ENCODE measurements at regions not wholly inside any gene's neighbourhood (a gene's known extent, or its start where the extent isn't known, plus 50 kb on each side); places are given as distances from the start of the nearest gene placed in this dataset.

DNA sequence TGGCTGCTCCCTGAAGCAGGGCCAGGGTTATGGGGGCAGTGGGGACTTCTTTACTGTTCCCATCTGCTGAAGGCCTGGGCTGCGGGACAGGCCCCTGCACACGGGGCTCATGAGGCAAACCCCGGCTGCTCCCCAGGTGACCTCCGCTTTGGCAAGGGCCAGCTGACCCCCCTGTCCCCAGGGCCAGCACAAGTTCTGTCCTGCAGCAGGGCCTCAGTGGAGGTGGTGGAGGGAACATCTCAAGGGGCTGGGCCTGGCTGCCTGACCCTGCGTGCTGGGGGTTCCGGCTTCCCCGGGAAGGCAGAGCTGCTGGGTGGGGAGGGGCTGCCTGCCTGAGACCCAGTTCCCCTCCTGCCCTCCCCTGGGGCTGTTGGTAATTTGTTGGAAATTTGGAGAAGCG, 67.4 kb upstream of the RNU6ATAC start:
- Histone ChIP-seq H3K27me3 (ENCODE audit: insufficient read depth, insufficient read length) (no peaks in the 10 kb centered on the region), H3K36me3 (ENCODE audit: insufficient read depth, insufficient read length, low read length) (no peaks in the 10 kb centered on the region), H3K9ac (ENCODE audit: insufficient read length, low read depth) (no peak overlapping the region), H3K4me3 (ENCODE audit: insufficient read length, low read depth) (no peak overlapping the region), H3K9me3 (ENCODE audit: insufficient read depth, low read length) (no peaks in the 10 kb centered on the region), H3K4me1 (ENCODE audit: insufficient read depth, insufficient read length) (peaks cover 16% of the 10 kb centered on the region)
- TF ChIP-seq SUZ12 (IDR thresholded peaks at IDR 0.05; ENCODE audit: extremely low read depth, insufficient read depth, insufficient read length) (no peak), ZNF274 (IDR thresholded peaks at IDR 0.05; ENCODE audit: low read depth, low read length) (no peak)
- DNase-seq (ENCODE audit: low read depth, low spot score): no peak

DNA sequence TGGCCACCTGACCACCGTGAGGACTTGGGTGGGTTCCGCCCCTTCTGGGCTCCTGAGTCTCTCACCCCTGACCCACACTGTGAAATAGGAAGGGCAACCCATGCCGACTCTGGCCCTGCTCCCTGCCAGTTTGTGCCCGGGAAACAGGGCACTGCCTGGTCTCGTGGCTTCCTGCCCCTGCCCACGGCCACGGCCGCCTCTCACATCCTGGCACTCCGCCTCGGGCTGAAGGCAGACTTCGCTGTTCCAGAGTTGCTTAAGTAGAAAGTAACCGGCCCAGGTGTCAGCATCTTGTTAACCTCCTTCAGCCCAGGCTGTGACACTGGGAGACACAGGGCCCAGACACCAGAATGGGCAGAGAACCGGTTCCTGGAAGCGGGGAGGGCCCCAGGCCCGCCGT, 68.7 kb upstream of the RNU6ATAC start:
- Histone ChIP-seq H3K4me3 (ENCODE audit: insufficient read length, low read depth) (no peak overlapping the region), H3K4me1 (ENCODE audit: insufficient read depth, insufficient read length) (peaks cover 12% of the 10 kb centered on the region), H3K36me3 (ENCODE audit: insufficient read depth, insufficient read length, low read length) (no peaks in the 10 kb centered on the region), H3K9me3 (ENCODE audit: insufficient read depth, low read length) (no peaks in the 10 kb centered on the region), H3K27me3 (ENCODE audit: insufficient read depth, insufficient read length) (no peaks in the 10 kb centered on the region), H3K9ac (ENCODE audit: insufficient read length, low read depth) (no peak overlapping the region)
- DNase-seq (ENCODE audit: low read depth, low spot score): no peak
- TF ChIP-seq SUZ12 (IDR thresholded peaks at IDR 0.05; ENCODE audit: extremely low read depth, insufficient read depth, insufficient read length) (no peak), YY1 (IDR thresholded peaks at IDR 0.05; ENCODE audit: insufficient read depth, insufficient read length) (no peak), ZNF274 (IDR thresholded peaks at IDR 0.05; ENCODE audit: low read depth, low read length) (no peak)

DNA sequence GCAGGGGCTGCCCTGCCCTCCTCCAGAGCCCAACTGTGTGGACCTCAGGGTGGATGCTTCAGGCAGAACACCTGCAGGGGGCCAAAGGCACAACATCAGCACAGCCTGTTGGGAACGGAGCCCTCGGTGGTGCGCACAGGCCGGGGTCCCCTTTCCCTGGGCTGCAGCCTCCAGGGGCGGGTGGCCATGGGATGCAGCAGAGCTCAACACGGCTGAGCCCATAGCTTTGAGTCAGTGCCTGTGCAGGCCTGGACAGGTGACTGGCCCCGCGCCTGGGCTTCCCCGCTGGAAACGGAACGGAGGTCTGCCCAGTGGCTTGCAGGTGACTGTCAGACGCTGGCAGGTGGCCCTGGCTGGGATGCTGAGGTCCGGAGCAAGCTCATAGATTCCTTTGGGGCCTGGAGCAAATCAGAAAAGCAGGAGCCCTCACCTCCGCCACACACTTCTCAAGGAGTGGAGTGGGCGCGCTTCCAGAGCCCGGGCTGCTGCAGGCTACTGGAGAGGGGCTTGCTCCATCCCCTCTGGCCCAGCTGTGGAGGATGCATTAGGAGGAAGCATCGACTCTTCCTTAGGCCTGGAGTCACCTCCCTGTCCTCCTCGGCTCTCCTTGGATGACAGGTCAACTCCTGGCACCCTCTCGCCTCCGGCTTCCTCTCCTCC, 69.8 kb upstream of the RNU6ATAC start:
- Histone ChIP-seq H3K4me3 (ENCODE audit: insufficient read length, low read depth) (no peak overlapping the region), H3K36me3 (ENCODE audit: insufficient read depth, insufficient read length, low read length) (no peaks in the 10 kb centered on the region), H3K9ac (ENCODE audit: insufficient read length, low read depth) (no peak overlapping the region), H3K4me1 (ENCODE audit: insufficient read depth, insufficient read length) (peaks cover 13% of the 10 kb centered on the region), H3K27me3 (ENCODE audit: insufficient read depth, insufficient read length) (no peaks in the 10 kb centered on the region), H3K9me3 (ENCODE audit: insufficient read depth, low read length) (no peaks in the 10 kb centered on the region)
- DNase-seq (ENCODE audit: low read depth, low spot score): no peak
- TF ChIP-seq ZNF274 (IDR thresholded peaks at IDR 0.05; ENCODE audit: low read depth, low read length) (no peak), SUZ12 (IDR thresholded peaks at IDR 0.05; ENCODE audit: extremely low read depth, insufficient read depth, insufficient read length) (no peak), YY1 (IDR thresholded peaks at IDR 0.05; ENCODE audit: insufficient read depth, insufficient read length) (no peak)

DNA sequence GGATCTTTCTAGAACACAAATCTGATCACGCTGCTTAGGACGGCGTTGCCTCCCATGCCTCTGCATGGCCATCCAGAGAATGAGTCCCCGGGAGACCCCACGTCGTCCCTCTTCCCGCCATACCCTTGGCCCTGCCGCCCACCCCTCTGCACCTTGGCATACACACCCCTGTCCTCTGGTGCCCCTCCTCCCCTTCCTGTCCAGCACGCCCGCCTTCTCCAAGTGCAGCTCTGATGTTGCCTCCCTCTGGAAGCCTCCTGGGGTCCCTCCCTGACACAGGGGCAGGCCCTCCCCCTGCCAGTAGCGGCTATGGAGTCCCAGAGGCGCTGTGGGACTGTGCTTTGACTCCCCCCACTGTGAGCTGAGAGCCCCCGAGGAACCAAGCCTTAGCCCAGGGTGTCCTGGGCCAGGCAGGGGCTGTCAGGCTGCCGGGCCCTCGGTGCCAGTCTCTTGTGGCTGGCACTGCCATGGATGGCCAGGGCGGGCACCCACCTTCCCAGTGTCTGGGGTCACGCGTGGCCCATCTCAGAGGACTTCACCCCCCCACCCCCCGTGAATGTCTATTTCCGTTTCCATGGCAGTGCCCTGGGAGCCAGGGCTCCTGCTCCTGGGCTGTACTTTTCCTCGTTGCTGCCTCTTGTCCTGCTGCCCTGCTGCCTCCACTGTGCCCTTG, 70.5 kb upstream of the RNU6ATAC start:
- Histone ChIP-seq H3K9ac (ENCODE audit: insufficient read length, low read depth) (peak overlapping the region; percentile 1), H3K36me3 (ENCODE audit: insufficient read depth, insufficient read length, low read length) (no peaks in the 10 kb centered on the region), H3K27me3 (ENCODE audit: insufficient read depth, insufficient read length) (no peaks in the 10 kb centered on the region), H3K4me3 (ENCODE audit: insufficient read length, low read depth) (no peak overlapping the region), H3K9me3 (ENCODE audit: insufficient read depth, low read length) (no peaks in the 10 kb centered on the region), H3K4me1 (ENCODE audit: insufficient read depth, insufficient read length) (peaks cover 18% of the 10 kb centered on the region)
- TF ChIP-seq ZNF274 (IDR thresholded peaks at IDR 0.05; ENCODE audit: low read depth, low read length) (no peak), SUZ12 (IDR thresholded peaks at IDR 0.05; ENCODE audit: extremely low read depth, insufficient read depth, insufficient read length) (no peak), YY1 (IDR thresholded peaks at IDR 0.05; ENCODE audit: insufficient read depth, insufficient read length) (no peak)
- no peak for DNase-seq (ENCODE audit: low read depth, low spot score)

DNA sequence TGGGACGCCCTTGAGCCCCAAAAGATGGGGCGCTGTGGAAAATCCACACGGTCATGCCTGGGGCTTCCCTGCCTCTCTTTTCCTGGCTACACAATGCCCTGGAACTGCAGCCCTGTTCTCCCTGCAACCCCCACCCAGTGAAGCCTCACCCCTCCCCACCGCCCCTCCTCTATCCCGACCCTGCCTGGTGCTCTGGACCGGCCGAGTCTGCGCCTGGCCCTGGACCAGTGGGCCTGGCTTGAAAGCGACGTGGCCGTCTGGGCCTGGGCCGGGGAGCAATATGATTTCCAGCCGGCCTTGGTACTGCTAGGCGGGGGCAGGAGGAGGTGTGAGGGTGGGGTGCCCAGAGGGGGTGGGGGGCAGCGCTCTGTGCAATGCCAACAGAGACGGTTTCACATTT, 71.0 kb upstream of the RNU6ATAC start:
- peaks cover 18% of the 10 kb centered on the region for H3K4me1 ChIP-seq (ENCODE audit: insufficient read depth, insufficient read length)
- no peak for DNase-seq (ENCODE audit: low read depth, low spot score)
- peak overlapping the region; percentile 1 for H3K9ac ChIP-seq (ENCODE audit: insufficient read length, low read depth)
- H3K9me3 ChIP-seq (ENCODE audit: insufficient read depth, low read length): no peaks in the 10 kb centered on the region
- TF ChIP-seq YY1 (IDR thresholded peaks at IDR 0.05; ENCODE audit: insufficient read depth, insufficient read length) (no peak), ZNF274 (IDR thresholded peaks at IDR 0.05; ENCODE audit: low read depth, low read length) (no peak), SUZ12 (IDR thresholded peaks at IDR 0.05; ENCODE audit: extremely low read depth, insufficient read depth, insufficient read length) (no peak)
- no peaks in the 10 kb centered on the region for H3K36me3 ChIP-seq (ENCODE audit: insufficient read depth, insufficient read length, low read length)
- H3K4me3 ChIP-seq (ENCODE audit: insufficient read length, low read depth): no peak overlapping the region
- H3K27me3 ChIP-seq (ENCODE audit: insufficient read depth, insufficient read length): no peaks in the 10 kb centered on the region

DNA sequence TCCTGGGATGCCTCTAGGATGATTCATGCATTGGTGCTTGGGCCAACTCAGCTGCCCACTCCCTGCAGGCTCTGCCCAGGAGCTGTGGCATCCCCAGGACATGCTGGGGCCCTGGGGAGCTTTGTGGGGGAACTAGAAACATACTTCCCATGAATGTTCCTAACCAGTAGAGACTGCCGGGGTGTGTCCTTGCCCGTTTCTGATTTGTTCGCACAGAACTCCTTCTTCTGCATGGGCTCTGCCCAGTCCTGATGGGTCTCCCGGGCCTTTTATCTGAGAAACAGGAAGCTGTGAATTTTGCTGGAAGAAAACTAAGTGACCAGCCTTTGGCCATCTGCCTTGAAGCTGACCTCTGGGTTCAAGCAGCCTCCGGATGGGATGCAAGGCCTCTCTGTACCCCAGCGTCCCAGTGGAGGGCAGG, 71.6 kb upstream of the RNU6ATAC start:
- Histone ChIP-seq H3K27me3 (ENCODE audit: insufficient read depth, insufficient read length) (no peaks in the 10 kb centered on the region), H3K4me1 (ENCODE audit: insufficient read depth, insufficient read length) (peaks cover 18% of the 10 kb centered on the region), H3K9me3 (ENCODE audit: insufficient read depth, low read length) (no peaks in the 10 kb centered on the region), H3K36me3 (ENCODE audit: insufficient read depth, insufficient read length, low read length) (no peaks in the 10 kb centered on the region), H3K4me3 (ENCODE audit: insufficient read length, low read depth) (no peak overlapping the region), H3K9ac (ENCODE audit: insufficient read length, low read depth) (peak overlapping the region; percentile 17)
- TF ChIP-seq ZNF274 (IDR thresholded peaks at IDR 0.05; ENCODE audit: low read depth, low read length): no peak
- no peak for TF ChIP-seq YY1 (IDR thresholded peaks at IDR 0.05; ENCODE audit: insufficient read depth, insufficient read length)
- no peak for TF ChIP-seq SUZ12 (IDR thresholded peaks at IDR 0.05; ENCODE audit: extremely low read depth, insufficient read depth, insufficient read length)
- no peak for DNase-seq (ENCODE audit: low read depth, low spot score)

DNA sequence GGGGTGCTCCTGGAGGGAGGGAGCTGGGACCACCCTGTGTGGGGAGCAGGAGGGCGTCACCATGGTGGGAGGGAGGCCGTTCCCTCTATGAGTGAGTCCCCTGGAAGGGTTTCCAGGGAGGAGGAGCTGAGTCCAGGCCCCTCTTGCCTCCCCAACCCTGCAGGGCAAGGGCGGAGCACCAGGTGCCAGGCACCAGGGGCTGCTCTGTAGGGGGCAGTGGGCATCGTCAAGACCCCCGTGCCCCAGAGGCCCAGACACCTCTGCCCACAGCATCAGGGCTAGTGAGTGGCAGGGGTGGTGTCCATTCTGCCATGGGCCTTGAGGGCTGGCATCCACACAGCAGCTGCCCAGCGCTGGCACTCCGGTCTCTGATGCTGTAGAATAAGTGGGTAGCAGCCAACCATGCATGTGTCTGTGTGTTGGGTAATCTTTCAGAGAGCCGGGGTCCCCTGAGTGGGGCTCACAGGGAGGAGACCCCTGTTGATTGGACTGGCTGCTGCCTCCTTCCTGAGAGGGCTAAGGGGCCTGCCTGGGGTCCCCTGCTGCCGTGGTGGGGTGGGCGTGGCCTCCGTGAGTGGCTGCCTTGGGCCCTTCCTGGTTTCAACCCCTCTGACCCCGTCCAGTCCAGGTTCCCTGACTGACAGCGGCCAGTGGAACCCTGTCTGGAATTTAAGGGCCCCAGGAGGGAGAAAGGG, 72.7 kb upstream of the RNU6ATAC start:
- no peak for DNase-seq (ENCODE audit: low read depth, low spot score)
- Histone ChIP-seq H3K27me3 (ENCODE audit: insufficient read depth, insufficient read length) (no peaks in the 10 kb centered on the region), H3K4me3 (ENCODE audit: insufficient read length, low read depth) (no peak overlapping the region), H3K36me3 (ENCODE audit: insufficient read depth, insufficient read length, low read length) (no peaks in the 10 kb centered on the region), H3K9ac (ENCODE audit: insufficient read length, low read depth) (no peak overlapping the region), H3K9me3 (ENCODE audit: insufficient read depth, low read length) (no peaks in the 10 kb centered on the region), H3K4me1 (ENCODE audit: insufficient read depth, insufficient read length) (peaks cover 16% of the 10 kb centered on the region)
- TF ChIP-seq YY1 (IDR thresholded peaks at IDR 0.05; ENCODE audit: insufficient read depth, insufficient read length) (no peak), ZNF274 (IDR thresholded peaks at IDR 0.05; ENCODE audit: low read depth, low read length) (no peak), SUZ12 (IDR thresholded peaks at IDR 0.05; ENCODE audit: extremely low read depth, insufficient read depth, insufficient read length) (no peak)
